ENCODE measurements at regions not wholly inside any gene's neighbourhood (a gene's known extent, or its start where the extent isn't known, plus 50 kb on each side); places are given as distances from the start of the nearest gene placed in this dataset.

DNA sequence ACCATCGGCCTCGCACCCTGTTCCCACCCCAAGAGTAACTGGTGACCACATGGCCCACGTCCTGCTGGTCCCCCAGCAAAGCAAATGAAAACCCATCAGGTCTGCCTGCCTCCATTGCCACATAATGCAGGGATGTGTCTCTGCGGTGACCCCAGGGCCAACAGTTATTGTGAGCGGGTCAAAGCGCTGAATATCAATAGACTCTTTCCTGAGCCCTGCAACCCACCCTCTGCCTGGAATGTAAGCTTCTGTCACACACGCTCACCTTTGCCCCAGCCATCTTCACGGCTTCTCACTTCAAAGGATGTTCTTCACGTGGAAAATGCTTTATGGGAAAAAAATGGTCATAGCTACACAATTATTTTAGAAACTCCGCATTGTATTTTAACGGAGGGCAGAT, 63.9 kb downstream of the FZD10 start:
- 66 to 73% (median 71%) methylated on average over 11 of the region's 11 CpGs for WGBS, 4 donors
- H3K4me1 ChIP-seq = no peaks in the 10 kb centered on the region
- DNase-seq = no peak
- no peak overlapping the region for H3K27ac ChIP-seq
- H3K4me3 ChIP-seq = no peak overlapping the region
- H3K36me3 ChIP-seq = no peaks in the 10 kb centered on the region
- intact Hi-C loops (cut with DNase I) = no loop called here
- no peak for TF ChIP-seq POLR2A (IDR thresholded peaks at IDR 0.05)
- no peak for TF ChIP-seq CTCF (IDR thresholded peaks at IDR 0.05)
- H3K9me3 ChIP-seq = peaks cover 0 to 18% (median 3%) of the 10 kb centered on the region in 12 donors
- H3K27me3 ChIP-seq = peaks cover 0 to 39% (median 6%) of the 10 kb centered on the region in 9 donors
- ATAC-seq = no peak

DNA sequence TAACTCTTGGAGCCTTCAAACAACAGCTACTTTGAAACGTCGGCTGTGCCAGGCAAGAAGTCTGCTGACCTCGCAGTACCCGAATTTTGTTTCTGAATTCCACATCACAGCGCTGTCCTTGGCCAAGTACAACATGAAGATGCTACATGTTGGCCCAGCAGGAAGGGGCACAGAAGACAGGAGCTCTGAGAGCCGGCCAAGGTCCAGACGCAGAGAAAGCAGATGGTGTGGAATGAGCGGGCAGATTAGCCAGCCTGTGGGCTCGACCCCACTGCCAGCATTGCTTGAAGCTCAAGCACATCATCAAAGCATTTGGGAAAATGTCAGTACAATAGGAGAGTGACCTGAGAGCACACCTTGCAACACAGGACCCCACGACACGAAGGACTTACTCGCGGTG, 64.5 kb downstream of the FZD10 start:
- no peak for TF ChIP-seq CTCF (IDR thresholded peaks at IDR 0.05)
- TF ChIP-seq POLR2A (IDR thresholded peaks at IDR 0.05) = no peak
- ATAC-seq = no peak
- H3K9me3 ChIP-seq = peaks cover 0 to 19% (median 3%) of the 10 kb centered on the region in 12 donors
- H3K27ac ChIP-seq = no peak overlapping the region
- H3K4me1 ChIP-seq = no peaks in the 10 kb centered on the region
- intact Hi-C loops (cut with DNase I) = no loop called here
- H3K4me3 ChIP-seq = no peak overlapping the region
- 87 to 90% (median 88%) methylated on average over 13 of the region's 13 CpGs for WGBS, 4 donors
- H3K36me3 ChIP-seq = no peaks in the 10 kb centered on the region
- H3K27me3 ChIP-seq = peaks cover 0 to 38% (median 6%) of the 10 kb centered on the region in 9 donors
- no peak for DNase-seq

- H3K27ac ChIP-seq = no peak overlapping the region
- H3K4me1 ChIP-seq = no peaks in the 10 kb centered on the region
- H3K9me3 ChIP-seq = peaks cover 0 to 19% (median 3%) of the 10 kb centered on the region in 12 donors
- WGBS, 4 donors = 56 to 71% (median 69%) methylated on average over 4 of the region's 4 CpGs
- no peak overlapping the region for H3K4me3 ChIP-seq
- peaks cover 0 to 29% (median 4%) of the 10 kb centered on the region in 9 donors for H3K27me3 ChIP-seq
- DNase-seq = no peak
- intact Hi-C loops (cut with DNase I) = no loop called here
- H3K36me3 ChIP-seq = no peaks in the 10 kb centered on the region
- no peak for ATAC-seq
- TF ChIP-seq POLR2A (IDR thresholded peaks at IDR 0.05) = no peak
- no peak for TF ChIP-seq CTCF (IDR thresholded peaks at IDR 0.05)
Observed at GRCh38 chr12:130227641-130228040, 65.4 kb downstream of the FZD10 start.

- H3K36me3 ChIP-seq = no peaks in the 10 kb centered on the region
- no peak overlapping the region for H3K4me3 ChIP-seq
- H3K9me3 ChIP-seq = peaks cover 0 to 9% (median 0%) of the 10 kb centered on the region in 12 donors
- ATAC-seq = no peak
- WGBS, 4 donors = 70 to 79% (median 78%) methylated on average over 9 of the region's 9 CpGs
- H3K27me3 ChIP-seq = peaks cover 0 to 15% (median 0%) of the 10 kb centered on the region in 9 donors
- no peak for DNase-seq
- no peaks in the 10 kb centered on the region for H3K4me1 ChIP-seq
- TF ChIP-seq CTCF (IDR thresholded peaks at IDR 0.05) (no peak), POLR2A (IDR thresholded peaks at IDR 0.05) (no peak)
- H3K27ac ChIP-seq = no peak overlapping the region
- intact Hi-C loops (cut with DNase I) = no loop called here
Observed at GRCh38 chr12:130236446-130236845, 74.2 kb downstream of the FZD10 start.

Data from heart left ventricle (tissue), 16 donors.